HG03045 (cell line): ENCODE measurements at regions not wholly inside any gene's neighbourhood (a gene's known extent, or its start where the extent isn't known, plus 50 kb on each side); places are given as distances from the start of the nearest gene placed in this dataset.

Source experiments
- ATAC-seq: cut with Tn5 transposase; IDR thresholded peaks from one replicate; pipeline ENCODE4 v1.9.1; 2021; ENCODE audit warnings: mild to moderate bottlenecking, moderate library complexity; ENCODE audit not compliant: unreplicated experiment

DNA sequence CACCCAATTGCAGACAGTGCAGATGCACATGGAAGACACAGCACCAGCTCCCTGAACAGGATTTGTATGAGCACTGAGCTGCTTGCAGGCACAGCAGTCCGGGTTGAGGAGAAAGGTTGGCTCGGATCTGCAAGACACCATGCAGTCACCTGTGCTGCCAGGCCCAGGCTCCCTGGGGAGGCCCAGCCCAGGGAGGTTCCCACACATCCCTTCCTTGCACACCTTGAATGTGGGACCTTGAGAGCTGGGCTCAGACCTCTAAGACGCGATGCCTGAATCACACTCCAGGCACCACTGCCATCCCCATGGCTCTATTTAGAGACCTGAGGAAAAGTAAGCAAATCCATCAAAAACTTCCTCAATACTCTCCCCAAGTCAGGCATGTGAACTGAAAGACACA, 397.7 kb downstream of the TCERG1L start:
- ATAC-seq = no peak

DNA sequence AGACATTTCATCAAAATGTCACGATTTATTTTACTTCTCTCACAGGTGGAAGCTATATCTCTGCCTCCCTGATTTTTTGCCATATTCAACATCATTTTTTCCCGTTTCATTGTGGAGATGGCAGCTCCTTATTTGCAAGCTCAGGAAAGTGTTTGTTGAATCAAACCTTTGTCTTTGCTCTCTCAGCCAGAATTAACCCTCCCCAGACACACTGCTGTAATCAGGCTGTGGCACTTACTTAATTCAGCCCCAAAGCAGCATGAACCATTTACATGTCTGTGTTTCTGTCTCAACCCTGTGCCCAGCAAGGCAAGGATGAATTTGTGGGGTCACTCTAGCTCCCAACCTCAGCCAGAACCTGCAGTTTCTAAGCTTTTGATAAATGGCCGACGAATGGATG, 397.2 kb downstream of the TCERG1L start:
- no peak for ATAC-seq

DNA sequence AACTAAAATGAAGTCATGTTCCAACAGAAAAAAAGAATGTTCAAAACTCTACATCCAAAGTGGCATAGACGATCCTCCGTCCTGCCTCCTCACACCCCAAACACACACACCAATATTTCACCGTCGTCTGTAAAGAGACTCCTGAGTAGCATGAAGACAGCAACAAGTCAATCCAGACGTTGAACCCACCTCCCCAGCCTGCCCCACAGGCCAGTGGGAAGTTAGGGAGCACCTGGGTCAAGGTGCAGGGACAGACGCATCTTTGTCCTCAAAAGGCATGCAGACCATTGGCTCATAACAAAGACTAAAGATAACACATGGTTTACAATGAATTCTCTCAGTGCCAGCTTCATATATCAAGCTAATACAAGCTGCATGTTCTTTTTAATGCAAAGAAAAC, 396.5 kb downstream of the TCERG1L start:
- no peak for ATAC-seq

DNA sequence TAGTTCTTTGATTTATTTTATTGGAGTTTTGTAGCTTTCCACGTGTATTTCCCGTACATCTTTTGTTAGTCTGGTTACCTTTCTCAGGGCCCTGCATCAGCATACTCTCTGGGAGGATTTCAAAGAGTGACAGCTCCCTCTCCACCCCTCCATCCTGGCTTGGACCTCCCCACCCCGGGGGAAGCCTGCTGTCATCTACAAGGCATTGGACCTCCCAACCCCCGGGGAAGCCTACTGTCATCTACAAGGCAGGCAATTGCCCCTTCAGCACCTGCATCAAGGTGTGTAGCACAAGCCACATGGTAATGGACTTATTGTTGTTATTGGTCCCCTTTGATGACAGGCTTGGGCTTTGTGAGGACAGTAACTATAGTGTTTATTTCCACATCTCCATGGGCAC, 390.1 kb downstream of the TCERG1L start:
- ATAC-seq = no peak

DNA sequence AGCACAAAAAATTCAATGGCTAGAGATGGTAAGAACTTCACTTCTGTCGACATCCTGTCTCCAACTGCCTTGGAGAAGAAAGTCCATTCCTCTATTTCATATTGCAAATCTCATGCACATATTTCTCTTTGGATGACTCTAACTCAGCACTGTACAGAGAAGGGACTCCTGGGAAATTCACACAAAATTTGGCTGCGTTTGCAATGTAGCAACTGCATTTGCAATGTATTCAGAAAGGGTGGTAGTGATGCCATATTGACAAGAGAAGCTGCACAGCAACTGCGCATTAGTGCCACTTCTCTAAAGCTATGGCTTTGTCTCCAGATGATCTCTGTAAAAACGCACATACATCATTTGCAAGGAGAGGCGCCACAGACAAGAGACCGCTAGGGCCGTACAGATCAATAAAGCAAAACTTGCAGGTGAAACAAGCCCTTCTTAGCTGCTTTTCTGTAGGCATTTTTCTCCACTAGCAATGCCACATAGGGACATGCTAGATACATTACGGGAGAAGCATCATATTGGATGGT, 389.5 kb downstream of the TCERG1L start:
- no peak for ATAC-seq

DNA sequence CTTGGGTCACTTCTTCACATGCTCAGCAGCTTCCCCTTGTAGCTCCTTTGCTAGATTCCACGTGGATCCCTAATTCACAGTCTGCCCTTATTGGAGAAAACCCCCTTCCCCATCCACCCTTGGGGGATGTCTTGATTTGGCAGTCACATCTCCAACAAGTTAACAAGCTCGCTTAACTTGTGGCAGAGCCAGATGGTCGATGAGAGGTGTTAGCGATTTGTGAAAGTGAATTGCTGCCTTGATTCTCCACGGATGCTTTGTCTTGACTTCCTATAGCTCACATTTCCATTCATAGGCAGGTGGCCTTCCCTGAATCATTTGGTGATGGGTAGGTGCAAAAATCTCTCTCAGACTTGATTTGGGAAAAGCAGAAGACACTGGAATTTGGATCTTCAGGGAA, 387.9 kb downstream of the TCERG1L start:
- no peak for ATAC-seq

DNA sequence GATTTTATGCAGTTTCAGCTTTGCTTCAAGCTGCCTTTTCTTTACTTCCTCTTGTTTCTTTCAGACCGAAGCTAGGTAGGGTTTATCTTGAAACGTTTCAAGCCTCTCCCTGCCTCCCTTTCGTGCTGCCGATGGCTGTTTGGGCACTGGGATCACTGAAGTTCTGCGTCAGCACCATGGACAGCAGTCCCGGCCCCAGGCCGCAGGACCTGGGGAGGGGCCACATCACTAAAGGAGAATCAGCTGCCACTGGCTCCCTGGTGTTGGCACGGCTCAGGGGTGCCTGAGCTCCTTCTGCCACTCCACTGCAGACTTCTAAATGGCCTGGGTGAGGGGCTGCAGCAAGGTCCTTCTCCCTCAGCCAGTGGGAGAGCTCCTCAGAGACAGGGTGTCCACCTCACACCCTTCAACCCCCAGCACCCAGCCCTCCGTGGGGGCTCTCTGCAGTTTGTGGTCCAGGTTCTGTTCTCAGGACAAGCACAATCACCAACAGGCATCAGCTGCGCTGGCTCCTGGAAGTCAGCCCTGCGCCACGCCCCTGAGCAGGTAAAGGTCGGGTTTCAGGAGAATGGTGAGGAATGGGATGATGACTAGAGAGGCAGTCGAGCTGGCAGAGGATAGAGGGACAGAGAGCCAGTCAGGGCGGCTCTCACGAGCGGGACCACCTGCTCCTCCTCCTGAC, 387.2 kb downstream of the TCERG1L start:
- no peak for ATAC-seq

DNA sequence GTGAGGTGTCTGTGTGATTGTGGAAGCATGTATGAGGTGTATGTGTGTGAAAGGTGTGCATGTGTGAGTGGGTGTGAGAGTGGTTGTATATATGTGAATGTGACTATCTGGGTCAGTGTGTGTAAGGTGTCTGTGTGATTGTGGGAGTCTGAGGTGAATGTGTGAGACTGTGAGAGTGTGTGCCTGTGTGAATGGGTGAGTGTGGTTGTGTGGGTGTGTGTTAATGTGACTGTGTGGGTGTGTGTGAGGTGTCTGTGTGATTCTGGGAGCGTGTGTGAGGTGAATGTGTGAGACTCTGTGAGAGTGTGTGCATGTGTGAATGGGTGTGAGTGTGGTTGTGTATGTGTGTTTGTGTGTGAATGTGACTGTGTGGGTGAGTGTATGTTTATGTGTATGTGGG, 385.1 kb downstream of the TCERG1L start:
- no peak for ATAC-seq

DNA sequence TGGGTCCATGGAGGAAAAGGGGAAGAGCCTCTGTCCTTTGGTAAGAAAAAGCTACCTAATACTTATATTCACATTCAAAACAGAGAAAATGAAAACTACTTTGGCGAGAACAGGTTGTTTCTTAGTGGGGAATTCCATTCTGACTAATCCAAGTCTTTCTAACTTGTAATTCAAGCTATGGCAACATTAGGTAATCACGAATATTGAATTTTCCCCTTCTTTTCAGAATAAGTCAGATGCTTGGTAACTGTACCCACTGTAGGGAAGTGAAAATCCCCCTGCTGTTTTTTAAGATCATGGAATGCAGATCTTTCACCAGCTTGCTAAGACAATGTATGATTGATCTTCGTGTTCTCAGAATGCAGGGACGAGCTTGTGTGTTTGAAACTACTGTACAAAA, 384.4 kb downstream of the TCERG1L start:
- no peak for ATAC-seq

DNA sequence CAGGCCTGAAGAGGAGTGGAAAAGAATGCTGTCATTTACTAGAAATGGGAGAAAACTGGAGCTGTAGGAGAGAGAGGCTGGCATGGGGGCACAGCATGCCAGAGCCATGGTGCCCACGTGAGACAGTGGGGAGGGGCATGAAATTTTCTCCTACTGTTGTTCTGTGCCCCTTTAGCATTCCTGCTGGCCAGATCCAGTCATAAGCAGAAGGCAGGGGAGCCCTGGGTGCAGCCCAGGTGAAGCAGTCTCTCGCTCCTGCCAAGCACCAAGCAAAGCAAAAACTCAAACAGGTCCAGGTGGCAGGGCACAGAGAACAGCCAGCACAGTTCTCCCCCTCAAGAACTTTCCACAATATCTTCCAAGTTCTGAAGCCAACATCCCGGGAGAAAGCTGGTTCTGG, 383.2 kb downstream of the TCERG1L start:
- ATAC-seq = no peak

DNA sequence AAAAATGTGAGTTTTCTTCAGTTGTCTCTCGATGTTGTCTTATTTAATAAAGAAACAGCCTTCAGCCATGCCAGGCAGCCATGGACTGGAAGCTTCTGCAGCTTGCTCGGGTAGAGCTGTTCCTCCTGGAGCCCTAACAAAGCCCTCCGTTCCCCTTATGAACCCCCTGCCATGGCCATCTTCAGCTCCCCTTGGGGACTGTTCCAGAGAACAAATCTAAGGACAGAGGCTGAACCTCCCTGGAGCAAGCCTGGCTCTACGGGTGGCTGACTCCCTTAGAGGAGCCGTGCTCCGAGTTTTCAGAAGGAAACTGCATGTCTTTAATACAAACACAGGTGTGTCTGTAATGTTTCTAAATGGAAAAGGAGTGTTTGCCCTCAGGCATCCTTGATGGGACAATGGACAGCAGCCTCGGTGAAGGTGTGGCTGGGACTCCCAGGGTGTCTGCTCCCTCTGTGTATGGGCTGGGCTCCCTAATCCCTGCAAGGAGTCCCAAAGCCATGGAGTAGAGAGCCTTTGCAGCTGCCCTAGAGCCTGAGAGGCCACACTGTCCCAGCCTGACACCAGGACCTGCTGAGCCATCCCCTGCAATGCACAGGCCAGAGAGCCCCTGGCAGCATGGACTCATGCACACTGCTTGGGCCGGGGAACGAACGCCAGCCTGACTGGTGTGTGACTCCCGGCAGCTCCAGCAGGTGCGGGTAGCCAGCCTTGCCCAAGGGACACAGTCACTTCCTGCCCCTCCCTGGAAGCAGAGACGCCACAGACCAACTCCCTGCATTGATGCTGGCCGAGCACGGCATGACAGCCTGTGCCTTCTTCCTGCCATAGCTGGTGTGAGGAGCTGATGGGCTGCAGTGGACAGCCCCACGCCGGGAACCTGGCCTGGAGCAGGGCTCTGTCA, 381.8 kb downstream of the TCERG1L start:
- no peak for ATAC-seq

DNA sequence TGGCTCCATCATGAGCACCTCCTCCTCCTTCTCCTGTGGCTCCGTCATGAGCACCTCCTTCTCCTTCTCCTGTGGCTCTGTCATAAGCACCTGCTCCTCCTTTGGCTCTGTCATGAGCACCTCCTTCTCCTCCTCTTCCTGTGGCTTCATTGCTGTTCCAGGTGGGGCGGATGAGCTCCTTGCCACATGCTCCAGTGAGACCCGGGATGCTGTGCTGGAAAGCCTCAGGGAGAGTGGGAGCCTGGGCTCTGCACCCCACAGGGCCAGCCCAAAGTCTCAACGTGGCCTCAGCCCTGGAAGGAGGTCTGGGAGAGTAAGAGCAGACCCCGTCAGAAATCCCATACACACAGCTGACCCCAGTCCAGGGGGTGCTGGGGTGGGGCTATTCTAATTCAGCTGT, 380.7 kb downstream of the TCERG1L start:
- no peak for ATAC-seq

DNA sequence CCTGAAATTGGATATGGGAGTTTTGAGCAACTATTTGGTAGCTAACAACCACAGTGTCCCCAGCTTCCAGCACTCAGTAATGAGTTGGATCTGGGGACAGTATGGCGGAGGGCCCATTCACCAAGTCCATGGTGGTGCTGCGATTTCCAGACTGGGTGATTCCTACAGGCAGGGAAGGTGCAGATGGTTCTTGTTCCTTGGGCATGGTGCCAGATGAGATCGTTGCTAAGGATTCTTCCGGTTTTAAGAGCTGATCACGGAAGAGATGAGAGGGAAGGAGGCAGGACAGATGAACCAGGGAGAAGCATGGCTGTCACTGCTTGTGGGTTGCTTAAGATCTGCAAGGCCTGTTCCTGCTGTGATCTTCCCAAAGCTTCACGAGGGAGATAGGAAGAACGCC, 380.3 kb downstream of the TCERG1L start:
- no peak for ATAC-seq

DNA sequence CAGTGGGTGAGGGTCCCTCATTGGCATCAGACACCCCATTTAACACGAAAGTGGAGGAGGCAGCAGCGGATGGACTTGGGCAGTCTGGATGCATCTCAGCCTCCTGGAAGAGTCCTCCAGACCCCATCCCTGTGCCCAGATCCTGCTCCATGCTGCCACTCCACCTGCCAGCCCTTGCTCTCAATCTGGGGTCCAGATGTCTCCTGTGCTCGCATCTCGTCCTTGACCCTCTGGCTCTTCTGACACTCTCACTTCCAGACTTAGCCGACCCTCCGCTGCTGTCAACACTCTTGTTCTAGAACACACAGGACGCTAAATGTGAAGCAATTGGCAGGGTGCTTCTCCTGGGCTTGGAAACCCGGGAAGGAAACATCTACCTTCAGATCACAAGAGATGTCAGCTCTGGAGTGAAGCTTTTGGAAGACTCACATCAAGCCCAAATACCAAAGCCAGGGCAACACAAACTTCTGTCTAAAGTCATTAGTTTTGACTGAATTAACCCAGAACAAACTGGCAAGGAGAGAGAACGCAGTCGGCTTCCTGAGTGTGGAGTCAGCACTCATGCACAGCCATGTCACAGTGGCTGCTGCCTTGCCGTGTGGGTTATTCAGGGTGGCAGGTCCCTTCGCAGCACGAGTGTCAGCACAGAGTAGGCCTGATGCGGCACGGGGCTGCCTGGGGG, 379.1 kb downstream of the TCERG1L start:
- no peak for ATAC-seq

DNA sequence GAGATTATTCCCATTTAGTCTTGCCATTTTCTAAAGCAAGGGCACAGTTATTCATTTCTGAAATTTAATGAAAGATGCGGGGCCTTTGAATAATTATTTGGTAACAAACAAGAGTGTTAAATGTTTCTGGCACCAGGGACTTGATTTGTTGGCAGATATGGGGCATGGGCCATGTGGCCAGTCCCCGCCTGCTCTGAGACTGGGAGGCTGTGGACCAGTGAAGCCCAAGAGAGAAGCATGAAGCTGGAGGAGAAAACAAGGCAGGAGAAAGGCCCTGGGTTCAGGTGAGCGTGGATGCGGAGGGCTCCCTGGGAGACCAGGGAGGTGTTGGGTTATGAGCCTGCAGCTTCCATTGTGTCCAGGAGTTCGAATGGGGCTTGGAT, 378.5 kb downstream of the TCERG1L start:
- no peak for ATAC-seq

DNA sequence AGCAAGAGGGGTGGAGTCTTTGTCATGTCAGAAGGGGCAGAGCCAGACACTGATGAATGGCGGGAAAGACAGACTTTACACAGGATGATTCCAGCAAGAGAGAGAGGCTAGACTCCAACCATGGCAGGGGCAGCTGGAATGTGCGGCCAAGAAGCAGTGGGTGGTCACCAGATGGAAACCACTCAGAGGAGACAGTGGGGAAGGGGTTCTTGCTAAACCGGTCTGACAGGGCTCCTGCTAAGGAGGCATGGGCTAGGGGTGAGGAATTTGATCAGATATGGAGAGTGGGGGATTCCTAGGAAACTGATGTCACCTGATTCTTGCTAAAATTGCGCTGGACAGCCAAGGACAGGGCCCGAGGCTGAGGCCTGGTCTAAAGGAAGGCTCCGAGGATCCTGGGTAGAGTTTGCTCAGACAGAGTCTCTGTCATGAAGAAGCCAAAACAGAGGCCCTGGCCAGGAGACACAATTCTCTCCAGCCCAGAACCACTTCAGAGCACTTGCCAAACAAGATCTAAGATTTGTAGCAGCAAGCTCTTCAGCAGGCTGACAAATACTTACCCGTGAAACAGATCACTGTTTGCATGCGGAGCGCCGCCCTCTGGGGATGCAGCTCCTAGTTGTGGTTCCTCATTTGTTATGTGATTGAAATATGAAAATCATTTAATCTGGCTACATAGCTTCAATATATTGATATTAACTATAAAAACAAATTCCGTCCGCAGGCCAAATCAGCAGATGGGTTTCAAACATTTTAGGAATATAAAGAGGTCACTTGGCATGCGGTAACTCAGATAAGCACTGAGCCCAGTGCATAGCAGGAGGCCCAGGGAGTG, 377.0 kb downstream of the TCERG1L start:
- ATAC-seq = no peak

DNA sequence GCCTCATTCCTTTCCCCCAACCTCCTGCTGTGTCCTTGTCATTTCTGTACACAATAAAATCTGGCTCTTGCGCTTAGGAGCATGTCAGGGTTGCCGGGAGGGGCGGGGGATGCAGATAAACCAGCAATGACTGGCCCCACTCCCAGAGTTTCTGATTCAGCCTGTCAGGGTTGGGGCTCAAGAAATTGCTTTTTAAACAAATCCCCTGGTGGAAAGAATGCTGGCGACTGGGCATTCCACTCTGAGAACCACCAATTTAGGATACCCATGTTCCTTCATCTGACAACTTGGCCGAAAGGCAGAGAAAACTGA, 376.4 kb downstream of the TCERG1L start:
- no peak for ATAC-seq

DNA sequence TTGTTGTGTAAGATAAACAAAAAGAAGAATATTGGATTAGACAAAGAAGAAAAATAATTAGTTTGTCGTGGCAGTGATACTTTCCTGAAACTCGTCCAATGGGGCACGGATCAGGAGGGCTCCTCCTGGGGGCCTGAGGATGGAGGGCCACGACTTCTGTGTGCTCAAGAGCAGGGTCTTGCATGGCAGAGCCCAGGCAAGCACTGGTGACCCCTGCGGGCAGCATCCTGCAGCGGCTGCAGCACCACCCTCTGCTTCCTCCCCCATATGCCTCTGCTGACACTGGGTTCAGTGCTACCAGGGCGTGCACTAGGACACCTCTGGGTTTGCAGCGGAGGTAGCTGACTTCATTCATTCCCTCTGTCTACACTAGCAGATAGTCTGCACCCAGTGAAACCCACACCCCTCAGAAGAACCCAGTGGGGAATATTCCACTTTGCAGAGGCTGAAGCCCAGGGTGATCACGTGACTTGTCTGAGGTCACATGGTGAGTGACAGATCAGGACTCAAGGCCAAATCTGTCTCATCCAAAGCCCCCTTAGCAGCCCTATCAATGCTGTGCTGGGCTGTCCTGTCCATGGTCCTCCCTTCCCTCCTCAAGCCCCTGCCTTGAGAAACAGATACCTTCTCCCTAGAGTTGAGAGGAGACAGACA, 375.5 kb downstream of the TCERG1L start:
- no peak for ATAC-seq

DNA sequence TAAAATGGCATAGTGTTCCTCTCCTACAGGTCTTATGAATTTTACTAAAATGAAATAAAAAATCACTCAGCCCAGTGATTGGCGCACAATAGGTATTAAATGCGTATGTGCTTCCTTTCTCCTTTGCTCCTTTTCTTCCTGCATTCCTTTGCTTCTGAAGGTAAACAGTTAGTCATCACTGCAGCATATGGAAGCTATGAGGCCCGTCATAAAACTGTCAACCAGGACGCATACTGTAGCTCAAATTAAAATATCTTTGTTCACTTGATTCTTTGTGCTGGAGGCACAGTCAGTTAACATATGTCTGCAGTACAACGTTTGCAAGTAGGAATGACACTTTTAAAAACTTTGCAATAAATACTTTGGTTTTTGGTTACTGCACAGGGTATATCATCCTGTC, 374.7 kb downstream of the TCERG1L start:
- no peak for ATAC-seq

DNA sequence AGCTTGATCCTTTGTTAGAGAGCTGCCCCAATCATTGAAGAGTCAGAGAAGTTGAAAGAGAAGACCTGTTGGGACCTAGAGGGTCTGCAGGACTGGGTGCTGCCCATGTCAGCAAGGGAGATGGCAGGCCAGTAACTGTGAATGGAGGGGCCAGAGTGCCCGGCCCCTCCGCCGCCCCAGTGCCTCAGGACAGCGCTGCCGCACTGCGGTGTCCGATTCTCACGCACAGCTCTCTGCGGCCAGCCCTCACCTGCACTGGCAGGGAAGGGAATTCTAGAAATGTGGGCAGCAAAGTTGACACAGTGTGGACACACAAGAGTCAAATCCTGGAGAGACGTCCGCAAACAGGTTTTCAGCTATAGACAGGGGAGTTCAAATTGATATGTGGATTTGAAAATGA, 373.5 kb downstream of the TCERG1L start:
- no peak for ATAC-seq
